Ectodermal cell (in vitro differentiated cells): ENCODE measurements at regions not wholly inside any gene's neighbourhood (a gene's known extent, or its start where the extent isn't known, plus 50 kb on each side); places are given as distances from the start of the nearest gene placed in this dataset.
"Not testable (repeated sequence)": the region's sequence is repeated elsewhere in the genome, so short reads cannot be mapped to it uniquely, and the experiment has no call there.

Experiments
- H3K27ac ChIP-seq: 2 replicates; pipeline ENCODE4 v1.7.0; 2013; ENCODE audit warnings: mild to moderate bottlenecking, low read depth, low read length; ENCODE audit not compliant: insufficient read depth, poor library complexity, severe bottlenecking
- H3K27me3 ChIP-seq: 2 replicates; pipeline ENCODE4 v1.7.0; 2013; ENCODE audit warnings: mild to moderate bottlenecking, low read length; ENCODE audit not compliant: insufficient read depth, control insufficient read depth, poor library complexity, severe bottlenecking
- H3K36me3 ChIP-seq: one replicate; pipeline ENCODE4 v1.7.0; 2013; ENCODE audit warnings: low read length; ENCODE audit not compliant: control insufficient read depth, insufficient read depth
- H3K4me1 ChIP-seq: one replicate; pipeline ENCODE4 v1.7.0; 2013; ENCODE audit warnings: low read length; ENCODE audit not compliant: control insufficient read depth, insufficient read depth
- H3K4me3 ChIP-seq: 2 replicates; pipeline ENCODE4 v1.7.0; 2013; ENCODE audit warnings: low read depth, low read length, control low read depth; ENCODE audit not compliant: insufficient read depth
- H3K9me3 ChIP-seq: 2 replicates; pipeline ENCODE4 v1.7.0; 2013; ENCODE audit warnings: mild to moderate bottlenecking, low read length, moderate library complexity; ENCODE audit not compliant: control insufficient read depth
- WGBS, 2 experiments: methylation state at CpG; one replicate each; pipeline ENCODE4 v1.1.7; 2013; ENCODE audit warnings: missing lambda C conversion rate in 2 of 2; 5-methylcytosine and 5-hydroxymethylcytosine counted together

- no peaks in the 10 kb centered on the region for H3K27me3 ChIP-seq
- no peak overlapping the region for H3K4me3 ChIP-seq
- no peaks in the 10 kb centered on the region for H3K4me1 ChIP-seq
- H3K27ac ChIP-seq, result no peak overlapping the region
- H3K9me3 ChIP-seq, result no peaks in the 10 kb centered on the region
- 89 to 93% methylated on average over 1 of the region's 2 CpGs for WGBS, 2 experiments
- H3K36me3 ChIP-seq, result no peaks in the 10 kb centered on the region
Observed at GRCh38 chr5:75828029-75828428, 110.8 kb upstream of the POC5 start.

GRCh38 chr5:75824323-75824722 is 107.1 kb upstream of the POC5 start:
- Histone ChIP-seq H3K27me3 (no peaks in the 10 kb centered on the region), H3K9me3 (no peaks in the 10 kb centered on the region), H3K27ac (no peak overlapping the region), H3K4me3 (no peak overlapping the region), H3K4me1 (no peaks in the 10 kb centered on the region), H3K36me3 (no peaks in the 10 kb centered on the region)
- WGBS, 2 experiments, result 95 to 96% methylated on average over 1 of the region's 1 CpG

- Histone ChIP-seq H3K27ac (no peak overlapping the region), H3K27me3 (no peaks in the 10 kb centered on the region), H3K4me1 (no peaks in the 10 kb centered on the region), H3K36me3 (no peaks in the 10 kb centered on the region), H3K4me3 (no peak overlapping the region), H3K9me3 (no peaks in the 10 kb centered on the region)
- WGBS, 2 experiments, result 88 to 100% methylated on average over 1 of the region's 1 CpG
Observed at GRCh38 chr5:75823811-75824210, 106.6 kb upstream of the POC5 start.

GRCh38 chr5:75818661-75819060 is 101.4 kb upstream of the POC5 start:
- H3K4me3 ChIP-seq, result no peak overlapping the region
- no peaks in the 10 kb centered on the region for H3K4me1 ChIP-seq
- H3K27ac ChIP-seq, result no peak overlapping the region
- no peaks in the 10 kb centered on the region for H3K36me3 ChIP-seq
- H3K9me3 ChIP-seq, result no peaks in the 10 kb centered on the region
- WGBS, 2 experiments, result 97 to 100% methylated on average over 2 of the region's 2 CpGs
- H3K27me3 ChIP-seq, result no peaks in the 10 kb centered on the region

GRCh38 chr5:75799695-75800094 is 82.5 kb upstream of the POC5 start:
- H3K9me3 ChIP-seq, H3K27me3 ChIP-seq, H3K36me3 ChIP-seq, H3K27ac ChIP-seq, H3K4me1 ChIP-seq, H3K4me3 ChIP-seq: not testable (repeated sequence)
- 88 to 90% methylated on average over 6 of the region's 6 CpGs for WGBS, 2 experiments

- H3K27ac ChIP-seq, H3K36me3 ChIP-seq, H3K9me3 ChIP-seq, H3K4me3 ChIP-seq, H3K4me1 ChIP-seq, H3K27me3 ChIP-seq: not testable (repeated sequence)
- 57 to 100% methylated on average over 1 of the region's 3 CpGs for WGBS, 2 experiments
Observed at GRCh38 chr5:75769338-75769737, 52.1 kb upstream of the POC5 start.
